ENCODE measurements at regions not wholly inside any gene's neighbourhood (a gene's known extent, or its start where the extent isn't known, plus 50 kb on each side); places are given as distances from the start of the nearest gene placed in this dataset.

GRCh38 chr6:1170794-1171193 lies 141.1 kb upstream of the FOXQ1 start:
- H3K36me3 ChIP-seq (ENCODE audit: control insufficient read depth, insufficient read depth, low read length) = no peaks in the 10 kb centered on the region
- no peak overlapping the region for H3K27ac ChIP-seq (ENCODE audit: insufficient read depth, low read length)
- no peak overlapping the region for H3K9ac ChIP-seq (ENCODE audit: insufficient read depth, low read length)
- H4K20me1 ChIP-seq (ENCODE audit: control insufficient read depth, extremely low read depth, insufficient read depth, low read length) = no peaks in the 10 kb centered on the region
- no peaks in the 10 kb centered on the region for H3K79me2 ChIP-seq (ENCODE audit: control insufficient read depth, insufficient read depth, low read length)
- peak in 1 of 2 donors; percentile 18 for DNase-seq (ENCODE audit: low read depth in 2 of 2)
- no peak overlapping the region for H3K4me3 ChIP-seq (replicated peaks in 1 of 4; ENCODE audit: control extremely low read depth in 1 of 4, insufficient read depth in 1 of 4, low read depth in 3 of 4, low read length in 4 of 4)
- no peaks in the 10 kb centered on the region for H3K27me3 ChIP-seq (ENCODE audit: control insufficient read depth, insufficient read depth, low read length)
- no peaks in the 10 kb centered on the region for H3K9me3 ChIP-seq (ENCODE audit: control insufficient read depth, insufficient read depth, low read depth, low read length)
- H3K4me2 ChIP-seq (ENCODE audit: extremely low read depth, insufficient read depth, low read length) = no peak overlapping the region
- TF ChIP-seq EZH2 (IDR thresholded peaks at IDR 0.05; ENCODE audit: low read length, missing control alignments) = no peak
- TF ChIP-seq, protein P1, sequence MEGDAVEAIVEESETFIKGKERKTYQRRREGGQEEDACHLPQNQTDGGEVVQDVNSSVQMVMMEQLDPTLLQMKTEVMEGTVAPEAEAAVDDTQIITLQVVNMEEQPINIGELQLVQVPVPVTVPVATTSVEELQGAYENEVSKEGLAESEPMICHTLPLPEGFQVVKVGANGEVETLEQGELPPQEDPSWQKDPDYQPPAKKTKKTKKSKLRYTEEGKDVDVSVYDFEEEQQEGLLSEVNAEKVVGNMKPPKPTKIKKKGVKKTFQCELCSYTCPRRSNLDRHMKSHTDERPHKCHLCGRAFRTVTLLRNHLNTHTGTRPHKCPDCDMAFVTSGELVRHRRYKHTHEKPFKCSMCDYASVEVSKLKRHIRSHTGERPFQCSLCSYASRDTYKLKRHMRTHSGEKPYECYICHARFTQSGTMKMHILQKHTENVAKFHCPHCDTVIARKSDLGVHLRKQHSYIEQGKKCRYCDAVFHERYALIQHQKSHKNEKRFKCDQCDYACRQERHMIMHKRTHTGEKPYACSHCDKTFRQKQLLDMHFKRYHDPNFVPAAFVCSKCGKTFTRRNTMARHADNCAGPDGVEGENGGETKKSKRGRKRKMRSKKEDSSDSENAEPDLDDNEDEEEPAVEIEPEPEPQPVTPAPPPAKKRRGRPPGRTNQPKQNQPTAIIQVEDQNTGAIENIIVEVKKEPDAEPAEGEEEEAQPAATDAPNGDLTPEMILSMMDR (conservative IDR thresholded peaks at IDR 0.05 in 1 of 2, IDR thresholded peaks at IDR 0.05 in 1 of 2; ENCODE audit: low read depth in 1 of 2, low read length in 2 of 2) = no peak
- H2AFZ ChIP-seq (ENCODE audit: low read length) = no peak overlapping the region
- no peaks in the 10 kb centered on the region for H3K4me1 ChIP-seq (ENCODE audit: control insufficient read depth, extremely low read depth, insufficient read depth, low read length)

DNA sequence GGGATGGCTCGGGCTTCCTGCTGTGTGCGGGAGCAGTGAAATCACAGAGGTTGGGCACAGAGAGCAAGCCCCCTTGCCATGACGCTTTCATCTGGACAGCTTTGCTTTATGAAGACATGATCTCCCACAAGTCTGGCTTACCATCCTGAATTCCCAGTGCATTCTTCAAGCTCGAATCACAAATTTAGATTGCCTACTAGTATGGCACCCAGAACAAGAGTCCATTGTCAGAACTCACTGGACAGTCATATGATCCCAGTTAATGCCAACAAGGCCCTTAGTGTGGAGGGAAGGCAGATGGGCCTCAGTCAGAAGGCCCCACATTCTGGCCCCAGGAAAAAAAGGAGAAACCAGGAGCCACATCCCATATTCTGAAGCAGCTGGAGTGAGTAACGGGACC lies 147.3 kb upstream of the FOXQ1 start:
- Histone ChIP-seq H4K20me1 (ENCODE audit: control insufficient read depth, extremely low read depth, insufficient read depth, low read length) (no peaks in the 10 kb centered on the region), H3K9me3 (ENCODE audit: control insufficient read depth, insufficient read depth, low read depth, low read length) (no peaks in the 10 kb centered on the region), H3K4me3 (replicated peaks in 1 of 4; ENCODE audit: control extremely low read depth in 1 of 4, insufficient read depth in 1 of 4, low read depth in 3 of 4, low read length in 4 of 4) (no peak overlapping the region), H3K36me3 (ENCODE audit: control insufficient read depth, insufficient read depth, low read length) (no peaks in the 10 kb centered on the region), H3K4me1 (ENCODE audit: control insufficient read depth, extremely low read depth, insufficient read depth, low read length) (no peaks in the 10 kb centered on the region), H3K27ac (ENCODE audit: insufficient read depth, low read length) (no peak overlapping the region), H3K27me3 (ENCODE audit: control insufficient read depth, insufficient read depth, low read length) (no peaks in the 10 kb centered on the region), H3K79me2 (ENCODE audit: control insufficient read depth, insufficient read depth, low read length) (no peaks in the 10 kb centered on the region), H2AFZ (ENCODE audit: low read length) (no peak overlapping the region), H3K4me2 (ENCODE audit: extremely low read depth, insufficient read depth, low read length) (no peak overlapping the region), H3K9ac (ENCODE audit: insufficient read depth, low read length) (no peak overlapping the region)
- DNase-seq (ENCODE audit: low read depth in 2 of 2) = no peak
- TF ChIP-seq, protein P1 (conservative IDR thresholded peaks at IDR 0.05 in 1 of 2, IDR thresholded peaks at IDR 0.05 in 1 of 2; ENCODE audit: low read depth in 1 of 2, low read length in 2 of 2) = no peak
- TF ChIP-seq EZH2 (IDR thresholded peaks at IDR 0.05; ENCODE audit: low read length, missing control alignments) = no peak

DNA sequence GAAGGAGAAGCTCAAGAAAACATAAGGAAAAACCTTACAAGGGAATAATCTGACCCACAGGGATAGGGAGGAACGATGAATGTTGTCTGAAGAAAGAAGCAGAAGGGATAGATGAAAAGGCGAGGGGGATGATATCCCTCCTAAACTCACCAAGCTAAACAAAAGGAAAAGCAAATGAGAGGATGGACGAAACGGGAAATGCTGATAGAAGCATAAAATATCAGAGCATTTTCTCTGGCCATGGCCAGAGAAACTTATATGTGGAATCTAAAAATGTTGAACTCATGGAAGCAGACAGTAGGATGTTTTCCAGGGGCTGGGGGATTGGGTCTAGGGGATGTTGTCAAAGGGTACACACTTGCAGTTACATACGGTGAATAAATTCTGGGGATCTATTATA lies 148.4 kb upstream of the FOXQ1 start:
- Histone ChIP-seq H2AFZ (ENCODE audit: low read length) (no peak overlapping the region), H3K36me3 (ENCODE audit: control insufficient read depth, insufficient read depth, low read length) (no peaks in the 10 kb centered on the region), H3K27me3 (ENCODE audit: control insufficient read depth, insufficient read depth, low read length) (no peaks in the 10 kb centered on the region), H3K4me2 (ENCODE audit: extremely low read depth, insufficient read depth, low read length) (no peak overlapping the region), H3K27ac (ENCODE audit: insufficient read depth, low read length) (no peak overlapping the region), H3K4me3 (replicated peaks in 1 of 4; ENCODE audit: control extremely low read depth in 1 of 4, insufficient read depth in 1 of 4, low read depth in 3 of 4, low read length in 4 of 4) (no peak overlapping the region), H3K79me2 (ENCODE audit: control insufficient read depth, insufficient read depth, low read length) (no peaks in the 10 kb centered on the region), H3K9ac (ENCODE audit: insufficient read depth, low read length) (no peak overlapping the region), H4K20me1 (ENCODE audit: control insufficient read depth, extremely low read depth, insufficient read depth, low read length) (no peaks in the 10 kb centered on the region), H3K4me1 (ENCODE audit: control insufficient read depth, extremely low read depth, insufficient read depth, low read length) (no peaks in the 10 kb centered on the region), H3K9me3 (ENCODE audit: control insufficient read depth, insufficient read depth, low read depth, low read length) (no peaks in the 10 kb centered on the region)
- no peak for DNase-seq (ENCODE audit: low read depth in 2 of 2)
- TF ChIP-seq, protein P1 (conservative IDR thresholded peaks at IDR 0.05 in 1 of 2, IDR thresholded peaks at IDR 0.05 in 1 of 2; ENCODE audit: low read depth in 1 of 2, low read length in 2 of 2) = no peak
